ENCODE measurements at regions not wholly inside any gene's neighbourhood (a gene's known extent, or its start where the extent isn't known, plus 50 kb on each side); places are given as distances from the start of the nearest gene placed in this dataset.
A peak's percentile ranks its signal among the peaks of the same experiment; 100 is the strongest.

GRCh38 chr14:40139657-40140056, 707.4 kb upstream of the FBXO33 start:
- Mint-ChIP-seq H3K27ac (no peak overlapping the region), H3K9me3 (no peaks in the 10 kb centered on the region), H3K4me1 (ENCODE audit: low read depth) (no peaks in the 10 kb centered on the region), H3K36me3 (ENCODE audit: low read depth) (no peaks in the 10 kb centered on the region), H3K27me3 (no peaks in the 10 kb centered on the region), H3K4me3 (no peak overlapping the region)
- intact Hi-C loops (cut with micrococcal nuclease) = no loop called here
- TF ChIP-seq CTCF (IDR thresholded peaks at IDR 0.05) = no peak
- DNase-seq = no peak
- ChIA-PET POLR2A (no interaction called here), CTCF (no interaction called here)
- ATAC-seq = no peak

GRCh38 chr14:40133463-40133862, 701.2 kb upstream of the FBXO33 start:
- Mint-ChIP-seq H3K27ac (no peak overlapping the region), H3K9me3 (peaks cover 1% of the 10 kb centered on the region), H3K4me1 (ENCODE audit: low read depth) (no peaks in the 10 kb centered on the region), H3K4me3 (no peak overlapping the region), H3K27me3 (no peaks in the 10 kb centered on the region), H3K36me3 (ENCODE audit: low read depth) (no peaks in the 10 kb centered on the region)
- no peak for TF ChIP-seq CTCF (IDR thresholded peaks at IDR 0.05)
- DNase-seq (no peak), ATAC-seq (no peak)
- ChIA-PET POLR2A (no interaction called here), CTCF (no interaction called here)
- intact Hi-C loops (cut with micrococcal nuclease) = no loop called here

GRCh38 chr14:40129159-40129558, 696.9 kb upstream of the FBXO33 start:
- Mint-ChIP-seq H3K4me3 (no peak overlapping the region), H3K36me3 (ENCODE audit: low read depth) (no peaks in the 10 kb centered on the region), H3K27me3 (no peaks in the 10 kb centered on the region), H3K27ac (no peak overlapping the region), H3K9me3 (peaks cover 4% of the 10 kb centered on the region), H3K4me1 (ENCODE audit: low read depth) (no peaks in the 10 kb centered on the region)
- POLR2A ChIA-PET = no interaction called here
- intact Hi-C loops (cut with micrococcal nuclease) = no loop called here
- no peak for ATAC-seq
- no peak for DNase-seq
- CTCF ChIA-PET = no interaction called here
- no peak for TF ChIP-seq CTCF (IDR thresholded peaks at IDR 0.05)

- TF ChIP-seq CTCF (IDR thresholded peaks at IDR 0.05) = no peak
- CTCF ChIA-PET = no interaction called here
- no peak for DNase-seq
- intact Hi-C loops (cut with micrococcal nuclease) = no loop called here
- no peaks in the 10 kb centered on the region for H3K36me3 Mint-ChIP-seq (ENCODE audit: low read depth)
- H3K4me3 Mint-ChIP-seq = no peak overlapping the region
- no peaks in the 10 kb centered on the region for H3K4me1 Mint-ChIP-seq (ENCODE audit: low read depth)
- POLR2A ChIA-PET = no interaction called here
- no peak overlapping the region for H3K27ac Mint-ChIP-seq
- H3K9me3 Mint-ChIP-seq = peaks cover 3% of the 10 kb centered on the region
- H3K27me3 Mint-ChIP-seq = no peaks in the 10 kb centered on the region
- ATAC-seq = no peak
These were observed 691.6 kb upstream of the FBXO33 start for GRCh38 chr14:40123816-40124215.

GRCh38 chr14:40122968-40123648, 690.9 kb upstream of the FBXO33 start:
- H3K4me1 Mint-ChIP-seq (ENCODE audit: low read depth) = no peaks in the 10 kb centered on the region
- no peaks in the 10 kb centered on the region for H3K36me3 Mint-ChIP-seq (ENCODE audit: low read depth)
- ATAC-seq (peak; percentile 39), DNase-seq (no peak)
- H3K27ac Mint-ChIP-seq = no peak overlapping the region
- TF ChIP-seq CTCF (IDR thresholded peaks at IDR 0.05) = no peak
- H3K27me3 Mint-ChIP-seq = no peaks in the 10 kb centered on the region
- ChIA-PET POLR2A (no interaction called here), CTCF (no interaction called here)
- peaks cover 3% of the 10 kb centered on the region for H3K9me3 Mint-ChIP-seq
- intact Hi-C loops (cut with micrococcal nuclease) = no loop called here
- no peak overlapping the region for H3K4me3 Mint-ChIP-seq
